GM12875 (cell line): ENCODE measurements at regions not wholly inside any gene's neighbourhood (a gene's known extent, or its start where the extent isn't known, plus 50 kb on each side); places are given as distances from the start of the nearest gene placed in this dataset.

ENCODE experiments used
- H3K4me3 ChIP-seq: one replicate; pipeline ENCODE4 v1.5.1; 2011; ENCODE audit warnings: low read depth, low read length, control low read depth
- TF ChIP-seq, protein P1 (sequence below): IDR thresholded peaks from 2 replicates; pipeline ENCODE4 v1.5.1; 2011; ENCODE audit warnings: low read depth, mild to moderate bottlenecking, control low read depth, inconsistent platforms, low read length, moderate library complexity, borderline replicate concordance; ENCODE audit not compliant: insufficient read depth

- TF ChIP-seq, protein P1, sequence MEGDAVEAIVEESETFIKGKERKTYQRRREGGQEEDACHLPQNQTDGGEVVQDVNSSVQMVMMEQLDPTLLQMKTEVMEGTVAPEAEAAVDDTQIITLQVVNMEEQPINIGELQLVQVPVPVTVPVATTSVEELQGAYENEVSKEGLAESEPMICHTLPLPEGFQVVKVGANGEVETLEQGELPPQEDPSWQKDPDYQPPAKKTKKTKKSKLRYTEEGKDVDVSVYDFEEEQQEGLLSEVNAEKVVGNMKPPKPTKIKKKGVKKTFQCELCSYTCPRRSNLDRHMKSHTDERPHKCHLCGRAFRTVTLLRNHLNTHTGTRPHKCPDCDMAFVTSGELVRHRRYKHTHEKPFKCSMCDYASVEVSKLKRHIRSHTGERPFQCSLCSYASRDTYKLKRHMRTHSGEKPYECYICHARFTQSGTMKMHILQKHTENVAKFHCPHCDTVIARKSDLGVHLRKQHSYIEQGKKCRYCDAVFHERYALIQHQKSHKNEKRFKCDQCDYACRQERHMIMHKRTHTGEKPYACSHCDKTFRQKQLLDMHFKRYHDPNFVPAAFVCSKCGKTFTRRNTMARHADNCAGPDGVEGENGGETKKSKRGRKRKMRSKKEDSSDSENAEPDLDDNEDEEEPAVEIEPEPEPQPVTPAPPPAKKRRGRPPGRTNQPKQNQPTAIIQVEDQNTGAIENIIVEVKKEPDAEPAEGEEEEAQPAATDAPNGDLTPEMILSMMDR, result 0 out of 2 replicates have a peak, but pooled peaks have one; percentile 3
- H3K4me3 ChIP-seq, result no peak overlapping the region
Measured at GRCh38 chr21:15520811-15521643, 208.8 kb upstream of the USP25 start.

DNA sequence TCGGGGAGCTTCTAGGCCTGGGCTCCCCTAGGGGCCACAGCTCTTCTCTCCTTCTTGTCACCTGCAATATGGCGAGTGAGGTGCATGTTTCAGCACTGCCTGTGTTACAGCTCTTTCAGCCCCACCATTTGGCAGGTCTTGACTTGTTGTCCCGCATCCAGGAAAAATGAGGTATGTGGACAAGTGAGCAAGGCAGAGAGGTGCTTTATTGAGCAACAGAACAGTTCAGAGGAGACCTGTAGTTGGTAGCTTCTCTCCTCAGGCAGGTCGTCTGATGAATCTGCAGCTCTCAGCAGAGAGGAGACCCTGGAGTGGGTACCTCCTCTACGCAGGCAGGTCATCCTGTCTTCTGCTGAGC is 208.2 kb upstream of the USP25 start:
- no peak overlapping the region for H3K4me3 ChIP-seq

DNA sequence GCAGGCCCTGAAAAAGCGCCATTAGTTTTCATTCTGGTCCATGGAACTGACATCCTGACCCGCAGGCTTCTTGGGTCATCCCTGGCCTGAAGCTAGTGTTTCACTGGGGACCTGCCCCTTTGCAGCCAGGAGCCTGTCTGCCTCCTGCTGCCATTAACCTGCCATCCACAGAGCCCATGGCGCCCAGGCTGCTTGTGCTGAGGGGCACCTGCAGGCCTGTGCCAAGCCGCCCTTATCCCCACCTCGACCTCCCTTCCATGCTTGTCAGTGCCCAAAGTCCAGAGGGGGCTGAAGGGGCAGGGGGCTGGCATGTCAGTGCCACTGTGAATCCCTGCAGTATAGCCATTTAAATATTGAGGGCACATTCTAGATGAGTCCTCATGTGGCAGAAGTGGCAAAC is 207.6 kb upstream of the USP25 start:
- H3K4me3 ChIP-seq, result no peak overlapping the region
- TF ChIP-seq, protein P1, result no peak

More for the DNA sequence above, 208.2 kb upstream of the USP25 start:
- TF ChIP-seq, protein P1, result no peak

- TF ChIP-seq, protein P1, result no peak
- H3K4me3 ChIP-seq, result no peak overlapping the region
Measured at GRCh38 chr21:15524855-15525254, 204.9 kb upstream of the USP25 start.

DNA sequence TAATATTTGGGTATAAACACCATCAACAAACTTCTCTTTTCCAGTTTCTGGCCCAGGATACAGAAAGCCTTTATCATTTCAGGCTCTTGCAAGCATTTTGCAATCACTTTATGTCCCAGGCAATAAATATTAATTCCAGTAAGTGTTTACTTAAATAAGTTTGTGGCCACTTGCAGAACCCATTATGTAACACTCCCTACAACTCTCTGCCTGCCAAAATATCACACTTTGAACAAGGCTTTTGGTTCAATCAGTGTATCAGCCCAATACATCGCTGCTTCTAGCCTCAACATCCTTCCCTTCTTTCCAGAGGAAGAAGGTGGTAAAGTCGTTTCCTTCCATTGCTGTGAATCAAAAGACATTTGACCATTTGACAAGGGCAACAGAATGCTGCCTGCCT is 203.0 kb upstream of the USP25 start:
- H3K4me3 ChIP-seq, result no peak overlapping the region
- TF ChIP-seq, protein P1, result no peak

GRCh38 chr21:15528346-15528745 is 201.4 kb upstream of the USP25 start:
- TF ChIP-seq, protein P1, result no peak

DNA sequence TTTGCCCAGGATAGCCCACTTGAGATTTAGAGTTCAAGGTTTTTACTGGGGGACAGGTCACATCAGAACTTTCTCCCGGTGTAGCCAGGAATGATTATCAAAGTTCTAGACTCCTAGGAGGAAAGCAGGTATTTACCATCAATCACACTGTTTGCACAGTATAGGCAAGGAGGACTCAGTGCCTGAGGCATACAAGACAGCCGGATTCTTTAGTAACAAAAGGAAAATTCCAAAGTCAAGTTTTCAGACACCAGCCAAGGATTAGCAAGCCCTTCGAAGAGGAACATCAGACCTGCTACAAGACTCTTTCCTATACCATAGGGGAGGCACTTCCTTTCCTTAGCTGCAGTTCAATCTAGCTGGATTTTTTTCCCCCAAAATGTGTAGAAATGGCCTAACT is 197.8 kb upstream of the USP25 start:
- H3K4me3 ChIP-seq, result no peak overlapping the region
- TF ChIP-seq, protein P1, result no peak

More at GRCh38 chr21:15528346-15528745, 201.4 kb upstream of the USP25 start:
- no peak overlapping the region for H3K4me3 ChIP-seq
